ENCODE measurements at regions not wholly inside any gene's neighbourhood (a gene's known extent, or its start where the extent isn't known, plus 50 kb on each side); places are given as distances from the start of the nearest gene placed in this dataset.

DNA sequence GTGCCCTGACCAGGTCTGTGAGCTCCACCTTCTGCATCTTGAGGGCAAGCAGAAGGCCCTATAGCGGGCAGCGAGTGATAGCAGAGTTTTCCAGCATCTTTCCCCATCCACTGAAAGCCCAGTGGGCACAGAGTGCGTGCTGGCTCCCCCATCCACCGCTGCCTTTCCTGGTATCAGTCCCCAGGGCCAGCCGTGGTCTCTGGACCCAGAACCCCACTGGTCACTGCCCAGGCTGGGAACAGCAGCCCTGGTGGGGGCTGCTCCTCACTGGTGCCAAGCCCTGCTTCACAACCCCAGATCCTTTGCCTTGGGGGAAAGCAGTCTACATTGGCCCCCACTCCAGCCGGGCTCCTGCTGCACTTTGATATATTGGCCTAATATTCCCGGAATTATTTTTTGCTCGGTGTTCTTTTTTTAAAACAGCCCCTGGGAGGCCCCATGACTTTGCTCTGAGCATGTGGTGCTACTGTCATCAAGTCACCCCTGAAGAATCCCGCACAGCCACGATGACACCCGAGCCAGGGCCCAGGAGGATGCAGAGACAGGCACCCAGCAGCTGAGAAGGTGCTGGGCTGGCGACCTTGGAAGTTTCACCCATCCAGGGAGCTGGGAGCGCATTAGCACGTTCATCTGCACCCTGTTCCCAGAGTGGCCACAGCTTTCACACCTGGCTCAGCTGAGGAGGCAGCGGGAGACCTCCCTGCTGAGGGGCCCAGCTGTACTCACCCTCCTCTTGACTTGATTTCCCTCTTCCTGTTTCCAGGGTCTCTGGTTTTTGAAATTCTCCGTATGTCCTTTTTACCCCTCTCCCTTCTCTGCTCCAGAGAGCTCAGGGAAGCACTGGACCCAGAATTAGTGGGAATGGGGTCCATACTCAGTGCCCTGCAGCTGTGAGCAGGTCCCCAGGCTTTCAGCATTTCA is 56.9 kb downstream of the KLHDC7A start:
- TF ChIP-seq, protein P1, sequence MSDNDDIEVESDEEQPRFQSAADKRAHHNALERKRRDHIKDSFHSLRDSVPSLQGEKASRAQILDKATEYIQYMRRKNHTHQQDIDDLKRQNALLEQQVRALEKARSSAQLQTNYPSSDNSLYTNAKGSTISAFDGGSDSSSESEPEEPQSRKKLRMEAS (IDR thresholded peaks at IDR 0.05; ENCODE audit: insufficient read depth, insufficient read length), result no peak
- TF ChIP-seq POLR2AphosphoS5 (IDR thresholded peaks at IDR 0.05; ENCODE audit: insufficient read depth, low read depth, low read length) (no peak), CTCF (IDR thresholded peaks at IDR 0.05; ENCODE audit: extremely low read depth in 1 of 2, insufficient read depth in 1 of 2, low read depth in 1 of 2, low read length in 2 of 2) (no peak), GATA2 (IDR thresholded peaks at IDR 0.05; ENCODE audit: insufficient read depth, insufficient read length, low read depth, low read length) (no peak)
